ENCODE measurements at regions not wholly inside any gene's neighbourhood (a gene's known extent, or its start where the extent isn't known, plus 50 kb on each side); places are given as distances from the start of the nearest gene placed in this dataset.

DNA sequence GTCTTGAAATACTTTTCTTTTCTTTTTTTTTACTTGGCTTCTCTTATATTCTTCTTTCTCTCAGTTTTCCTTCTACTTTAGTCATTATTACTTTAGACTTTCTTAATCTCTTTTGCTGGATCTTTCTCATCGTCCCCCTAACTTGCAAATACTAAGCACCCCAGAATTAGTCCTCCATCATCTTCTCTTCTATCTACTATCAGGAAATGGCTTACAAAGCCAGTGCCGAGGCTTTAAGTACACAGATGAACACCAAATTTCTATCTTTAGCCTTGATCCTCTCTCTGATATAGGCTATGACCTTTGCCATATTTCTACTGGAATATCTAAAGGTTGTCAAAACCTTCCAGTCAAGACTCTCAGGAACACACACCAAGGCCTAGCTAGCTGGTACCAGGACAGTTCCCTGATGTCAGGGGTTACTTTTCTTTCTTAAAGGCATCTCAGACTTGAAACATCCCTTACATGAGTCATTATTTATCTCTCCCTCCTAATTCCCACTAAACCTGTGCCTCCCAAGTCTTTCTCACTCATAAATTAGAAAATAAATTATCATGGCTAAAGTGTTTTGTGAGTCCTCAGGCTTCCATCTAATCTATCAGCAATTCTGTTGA lies 278.6 kb upstream of the TCF21 start:
- no peaks in the 10 kb centered on the region for H3K9me3 ChIP-seq (replicated peaks; ENCODE audit: control insufficient read depth, insufficient read depth, low read length)
- H3K4me1 ChIP-seq (ENCODE audit: control insufficient read depth, extremely low read depth, insufficient read depth, low read length): peaks cover 5% of the 10 kb centered on the region
- DNase-seq (ENCODE audit: low read depth, low spot score) (no peak), FAIRE-seq (no peak)
- H3K9me1 ChIP-seq (replicated peaks; ENCODE audit: control insufficient read depth, extremely low read depth, insufficient read depth, low read length): no peaks in the 10 kb centered on the region
- TF ChIP-seq GATA2 (IDR thresholded peaks at IDR 0.05; ENCODE audit: insufficient read depth, insufficient read length, low read depth, low read length): no peak
- TF ChIP-seq JUN (IDR thresholded peaks at IDR 0.05; ENCODE audit: borderline replicate concordance, insufficient read depth, insufficient read length, low read depth): no peak
- TF ChIP-seq FOS (IDR thresholded peaks at IDR 0.05; ENCODE audit: borderline replicate concordance, insufficient read depth, low read length): no peak
- TF ChIP-seq POLR2A (IDR thresholded peaks at IDR 0.05; ENCODE audit: low read depth, low read length): no peak
- TF ChIP-seq MYC (IDR thresholded peaks at IDR 0.05; ENCODE audit: low read depth, low read length): no peak
- no peak for TF ChIP-seq MAX (IDR thresholded peaks at IDR 0.05; ENCODE audit: insufficient read depth, insufficient read length)
- no peak for TF ChIP-seq POLR2AphosphoS5 (IDR thresholded peaks at IDR 0.05; ENCODE audit: insufficient read depth, low read depth, low read length)
- no peak for TF ChIP-seq EZH2 (IDR thresholded peaks at IDR 0.05; ENCODE audit: borderline replicate concordance, low read depth, low read length, severe bottlenecking)
- TF ChIP-seq, protein P1, sequence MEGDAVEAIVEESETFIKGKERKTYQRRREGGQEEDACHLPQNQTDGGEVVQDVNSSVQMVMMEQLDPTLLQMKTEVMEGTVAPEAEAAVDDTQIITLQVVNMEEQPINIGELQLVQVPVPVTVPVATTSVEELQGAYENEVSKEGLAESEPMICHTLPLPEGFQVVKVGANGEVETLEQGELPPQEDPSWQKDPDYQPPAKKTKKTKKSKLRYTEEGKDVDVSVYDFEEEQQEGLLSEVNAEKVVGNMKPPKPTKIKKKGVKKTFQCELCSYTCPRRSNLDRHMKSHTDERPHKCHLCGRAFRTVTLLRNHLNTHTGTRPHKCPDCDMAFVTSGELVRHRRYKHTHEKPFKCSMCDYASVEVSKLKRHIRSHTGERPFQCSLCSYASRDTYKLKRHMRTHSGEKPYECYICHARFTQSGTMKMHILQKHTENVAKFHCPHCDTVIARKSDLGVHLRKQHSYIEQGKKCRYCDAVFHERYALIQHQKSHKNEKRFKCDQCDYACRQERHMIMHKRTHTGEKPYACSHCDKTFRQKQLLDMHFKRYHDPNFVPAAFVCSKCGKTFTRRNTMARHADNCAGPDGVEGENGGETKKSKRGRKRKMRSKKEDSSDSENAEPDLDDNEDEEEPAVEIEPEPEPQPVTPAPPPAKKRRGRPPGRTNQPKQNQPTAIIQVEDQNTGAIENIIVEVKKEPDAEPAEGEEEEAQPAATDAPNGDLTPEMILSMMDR (IDR thresholded peaks at IDR 0.05; ENCODE audit: extremely low read depth in 1 of 2, insufficient read depth in 1 of 2, low read depth in 1 of 2, low read length in 2 of 2): no peak
- POLR2A ChIA-PET: no interaction called here
- no peak overlapping the region for H3K4me2 ChIP-seq (ENCODE audit: insufficient read depth, low read length)
- no peaks in the 10 kb centered on the region for H4K20me1 ChIP-seq (replicated peaks; ENCODE audit: control insufficient read depth, extremely low read depth, insufficient read depth, low read length)
- no peaks in the 10 kb centered on the region for H3K27me3 ChIP-seq (ENCODE audit: control insufficient read depth in 2 of 2, insufficient read depth in 2 of 2, low read length in 2 of 2)
- H3K4me3 ChIP-seq (replicated peaks in 1 of 3; ENCODE audit: insufficient read depth in 1 of 3, low read depth in 1 of 3, low read length in 3 of 3): no peak overlapping the region
- H3K27ac ChIP-seq (ENCODE audit: insufficient read depth, low read depth, low read length): peak overlapping the region; percentile 72
- intact Hi-C loops (cut with micrococcal nuclease) (no loop called here), dilution Hi-C loops (cut with MboI; ENCODE audit: extremely low pct_ligation_motif_present, low sequenced_read_pairs) (no loop called here)
- CTCF ChIA-PET: no interaction called here
- H2AFZ ChIP-seq (ENCODE audit: low read depth, low read length): peak overlapping the region; percentile 23
- TSS peak; percentile 56 for BruUV-seq (replicated peaks)
- H3K9ac ChIP-seq (replicated peaks; ENCODE audit: extremely low read depth, insufficient read depth, low read length): no peak overlapping the region
- H3K36me3 ChIP-seq (ENCODE audit: control insufficient read depth in 2 of 2, extremely low read depth in 1 of 2, insufficient read depth in 2 of 2, low read length in 2 of 2): no peaks in the 10 kb centered on the region
- no peaks in the 10 kb centered on the region for H3K79me2 ChIP-seq (ENCODE audit: control insufficient read depth, insufficient read depth, low read length)
